ENCODE measurements at regions not wholly inside any gene's neighbourhood (a gene's known extent, or its start where the extent isn't known, plus 50 kb on each side); places are given as distances from the start of the nearest gene placed in this dataset.

- TF ChIP-seq CTCF (IDR thresholded peaks at IDR 0.05) = no peak
- TF ChIP-seq POLR2A (IDR thresholded peaks at IDR 0.05) = no peak
Observed at GRCh38 chr5:128885649-128886255, 79.5 kb upstream of the SLC27A6 start.
